HEK293T (cell line): ENCODE measurements at regions not wholly inside any gene's neighbourhood (a gene's known extent, or its start where the extent isn't known, plus 50 kb on each side); places are given as distances from the start of the nearest gene placed in this dataset.

ENCODE experiments used
- ARNT ChIP-seq: fragments of 450-650 bp; IDR thresholded peaks from 2 replicates; pipeline ENCODE4 v1.6.1; 2017; ENCODE audit warnings: mild to moderate bottlenecking
- BHLHE40 ChIP-seq: fragments of 450-650 bp; IDR thresholded peaks from 2 replicates; pipeline ENCODE4 v1.6.1; 2016; ENCODE audit warnings: mild to moderate bottlenecking, moderate library complexity, borderline replicate concordance
- CTBP1 ChIP-seq: fragments of 450-650 bp; IDR thresholded peaks from 2 replicates; pipeline ENCODE4 v1.6.1; 2016; ENCODE audit warnings: borderline replicate concordance
- ELF4 ChIP-seq: fragments of 450-650 bp; IDR thresholded peaks from 2 replicates; pipeline ENCODE4 v1.6.1; 2017; ENCODE audit warnings: antibody characterized with exemption
- FOXA1 ChIP-seq: fragments of 450-650 bp; IDR thresholded peaks from 2 replicates; pipeline ENCODE4 v1.6.1; 2016; ENCODE audit warnings: mild to moderate bottlenecking
- FOXK2 ChIP-seq: fragments of 450-650 bp; IDR thresholded peaks from 2 replicates; pipeline ENCODE4 v1.6.1; 2016; ENCODE audit warnings: mild to moderate bottlenecking
- FOXM1 ChIP-seq: fragments of 450-650 bp; IDR thresholded peaks from 2 replicates; pipeline ENCODE4 v1.6.1; 2017; ENCODE audit warnings: mild to moderate bottlenecking, borderline replicate concordance
- HDGF ChIP-seq: fragments of 450-650 bp; IDR thresholded peaks from 2 replicates; pipeline ENCODE4 v1.6.1; 2017; ENCODE audit warnings: antibody characterized with exemption, borderline replicate concordance
- L3MBTL2 ChIP-seq: fragments of 450-650 bp; conservative IDR thresholded peaks from 2 replicates; pipeline ENCODE4 v1.6.1; 2016; ENCODE audit warnings: mild to moderate bottlenecking
- SP1 ChIP-seq: fragments of 450-650 bp; IDR thresholded peaks from 2 replicates; pipeline ENCODE4 v1.6.1; 2017
- SUZ12 ChIP-seq: fragments of 450-650 bp; IDR thresholded peaks from 2 replicates; pipeline ENCODE4 v1.6.1; 2016; ENCODE audit warnings: mild to moderate bottlenecking
- TARDBP ChIP-seq: fragments of 450-650 bp; IDR thresholded peaks from 2 replicates; pipeline ENCODE4 v1.6.1; 2016
- TF ChIP-seq, protein P1 (sequence below): fragments of 450-650 bp; IDR thresholded peaks from 2 replicates; pipeline ENCODE4 v1.6.1; 2016

DNA sequence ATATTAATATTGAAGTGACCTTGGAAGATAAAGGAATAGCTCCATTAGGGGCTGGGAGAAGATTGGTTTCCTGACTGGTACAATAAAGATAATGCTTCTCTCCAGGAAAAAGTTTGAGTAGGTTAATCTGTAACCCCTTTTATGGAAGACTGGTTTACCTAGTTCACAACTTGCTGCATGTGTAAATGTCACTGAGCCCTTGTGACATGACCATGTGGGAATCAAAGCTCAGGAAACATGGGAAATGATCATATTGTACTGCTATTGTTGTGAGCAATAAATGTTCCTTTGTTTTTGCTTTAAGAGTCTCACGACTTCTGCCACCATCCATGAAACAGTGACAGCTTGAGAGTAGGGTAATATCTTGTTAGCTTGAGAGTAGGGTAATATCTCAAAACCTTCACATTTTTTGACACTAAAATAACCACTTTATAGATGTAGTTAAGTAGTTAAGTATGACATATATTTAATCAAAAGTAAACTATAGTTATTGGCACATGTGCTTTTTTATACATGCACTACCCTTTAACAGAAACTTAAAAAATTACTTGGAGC, 1338.6 kb downstream of the FSCB start:
- TF ChIP-seq SUZ12 (no peak), ELF4 (no peak), BHLHE40 (no peak), FOXM1 (no peak), ARNT (no peak), HDGF (no peak), SP1 (no peak), FOXK2 (no peak), FOXA1 (no peak), CTBP1 (no peak), TARDBP (no peak), L3MBTL2 (no peak)
- TF ChIP-seq, protein P1, sequence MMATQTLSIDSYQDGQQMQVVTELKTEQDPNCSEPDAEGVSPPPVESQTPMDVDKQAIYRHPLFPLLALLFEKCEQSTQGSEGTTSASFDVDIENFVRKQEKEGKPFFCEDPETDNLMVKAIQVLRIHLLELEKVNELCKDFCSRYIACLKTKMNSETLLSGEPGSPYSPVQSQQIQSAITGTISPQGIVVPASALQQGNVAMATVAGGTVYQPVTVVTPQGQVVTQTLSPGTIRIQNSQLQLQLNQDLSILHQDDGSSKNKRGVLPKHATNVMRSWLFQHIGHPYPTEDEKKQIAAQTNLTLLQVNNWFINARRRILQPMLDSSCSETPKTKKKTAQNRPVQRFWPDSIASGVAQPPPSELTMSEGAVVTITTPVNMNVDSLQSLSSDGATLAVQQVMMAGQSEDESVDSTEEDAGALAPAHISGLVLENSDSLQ = no peak
